GM21528 (cell line): ENCODE measurements at regions not wholly inside any gene's neighbourhood (a gene's known extent, or its start where the extent isn't known, plus 50 kb on each side); places are given as distances from the start of the nearest gene placed in this dataset.
"Not testable (repeated sequence)": the region's sequence is repeated elsewhere in the genome, so short reads cannot be mapped to it uniquely, and the experiment has no call there.

Experiments used
- ATAC-seq: cut with Tn5 transposase; IDR thresholded peaks from one replicate; pipeline ENCODE4 v1.9.1; 2021; ENCODE audit warnings: mild to moderate bottlenecking, moderate library complexity; ENCODE audit not compliant: unreplicated experiment, low FRiP score

GRCh38 chr4:154035341-154035740 is 246.5 kb upstream of the SFRP2 start:
- ATAC-seq: no peak

DNA sequence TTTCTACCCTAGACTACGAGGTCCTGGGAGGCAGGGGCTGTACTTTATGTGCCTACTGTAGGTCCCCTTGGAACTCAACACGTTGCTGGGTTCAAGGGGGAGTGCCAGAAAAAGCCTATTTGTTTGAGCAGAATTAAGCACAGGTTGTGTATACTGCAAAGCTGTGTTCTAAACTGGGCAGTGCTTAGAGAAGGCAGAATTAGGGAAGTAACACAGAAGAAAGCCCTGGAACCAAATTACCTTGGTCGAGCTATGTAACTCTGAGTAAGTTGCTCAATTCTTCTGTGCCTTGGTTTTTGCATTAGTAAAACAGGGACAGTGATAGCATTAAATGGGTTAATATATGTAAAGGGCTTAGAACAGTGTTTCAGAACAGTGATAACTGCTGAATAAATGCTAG is 245.0 kb upstream of the SFRP2 start:
- ATAC-seq: no peak

DNA sequence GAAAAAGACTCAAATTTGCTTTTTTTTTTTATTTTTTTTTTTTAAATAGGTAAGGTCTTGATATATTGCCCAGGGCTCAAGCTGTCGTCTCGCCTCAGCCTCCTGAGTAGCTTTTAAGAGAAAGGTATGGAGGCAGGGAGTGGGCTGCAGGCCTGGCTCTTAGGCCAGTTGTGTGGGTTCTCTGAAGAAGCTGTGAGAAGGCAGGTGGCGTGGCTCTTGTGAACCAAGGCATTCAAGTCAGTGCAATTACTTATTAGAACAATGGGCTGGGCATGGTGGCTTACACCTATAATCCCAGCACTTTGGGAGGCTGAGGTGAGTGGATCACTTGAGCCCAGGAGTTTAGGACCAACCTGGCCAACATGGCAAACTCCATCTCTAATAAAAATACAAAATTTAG is 244.0 kb upstream of the SFRP2 start:
- ATAC-seq: no peak

GRCh38 chr4:154030746-154031145 is 241.9 kb upstream of the SFRP2 start:
- ATAC-seq: no peak

DNA sequence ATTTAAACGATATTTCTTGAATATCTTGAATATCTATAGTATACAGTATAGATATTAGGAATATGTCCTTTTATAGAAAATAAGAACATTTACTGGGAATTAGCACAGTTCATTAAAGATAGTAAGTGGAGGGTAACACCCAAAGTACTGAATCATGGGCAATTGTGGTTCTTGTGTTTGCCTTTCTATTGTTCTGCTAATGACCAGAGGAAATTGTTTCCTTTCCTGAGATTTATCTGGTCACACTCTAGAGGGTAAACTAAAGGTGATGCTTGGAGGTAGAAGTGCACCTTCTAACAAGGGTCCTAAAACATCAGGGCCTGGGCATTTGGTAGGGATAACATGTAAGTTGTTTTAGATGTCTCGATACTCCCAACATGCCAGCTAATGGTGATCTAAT is 241.3 kb upstream of the SFRP2 start:
- ATAC-seq: no peak

DNA sequence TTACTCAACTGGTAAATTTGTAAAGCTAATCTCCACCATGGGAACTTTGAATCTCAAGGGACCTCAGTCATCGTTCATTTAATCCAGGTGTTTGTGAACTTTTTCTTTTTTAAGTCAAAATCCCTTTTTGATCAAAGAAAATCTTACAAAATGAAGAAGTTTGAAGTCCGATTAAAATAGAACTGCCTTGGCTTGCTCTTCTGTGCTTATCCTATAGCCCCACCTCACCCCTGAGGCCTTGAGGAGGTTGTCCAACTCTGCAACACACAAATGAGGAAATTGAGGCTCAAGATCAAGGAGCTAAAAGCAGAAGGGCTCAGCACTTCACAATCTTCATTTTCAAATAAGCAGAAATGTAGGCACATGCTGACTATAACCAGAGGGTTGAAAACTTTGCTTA is 240.3 kb upstream of the SFRP2 start:
- no peak for ATAC-seq

- ATAC-seq: no peak
These were observed 236.2 kb upstream of the SFRP2 start for GRCh38 chr4:154025110-154025509.

- no peak for ATAC-seq
These were observed 235.3 kb upstream of the SFRP2 start for GRCh38 chr4:154024097-154024694.

DNA sequence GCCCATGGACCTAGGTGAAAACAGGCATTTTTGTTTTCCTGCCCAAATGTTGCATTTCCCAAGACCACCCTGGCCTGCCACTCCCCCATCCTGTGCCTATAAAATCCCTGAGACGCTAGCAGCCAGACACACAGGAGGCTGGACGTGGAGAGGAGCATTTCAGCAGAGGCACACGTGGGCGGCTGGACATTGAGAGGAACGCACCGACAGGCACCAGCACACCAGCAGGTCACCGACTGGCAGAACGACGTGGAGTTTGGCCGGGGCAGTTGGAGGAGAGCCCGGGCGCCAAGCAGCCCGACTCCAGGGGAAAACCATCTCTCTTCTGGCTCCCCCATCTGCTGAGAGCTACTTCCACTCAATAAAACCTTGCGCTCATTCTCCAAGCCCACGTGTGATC is 234.8 kb upstream of the SFRP2 start:
- not testable (repeated sequence) for ATAC-seq

DNA sequence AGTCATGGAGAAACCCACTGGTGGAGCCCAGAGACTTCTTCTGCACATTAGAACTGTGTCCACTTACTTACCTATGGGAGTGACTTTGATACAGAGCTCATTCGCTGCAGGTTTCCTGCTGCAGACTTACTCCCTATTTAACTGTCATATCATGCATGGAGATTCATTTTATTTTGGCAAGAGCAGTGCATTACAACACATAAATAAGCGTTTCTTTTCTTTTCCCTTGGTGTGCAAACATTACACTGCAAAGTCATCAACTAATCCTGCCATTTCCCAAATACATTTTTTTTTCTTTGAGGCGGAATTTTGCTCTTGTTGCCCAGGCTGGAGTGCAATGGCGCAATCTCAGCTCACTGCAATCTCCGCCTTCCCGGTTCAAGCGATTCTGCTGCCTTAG is 230.9 kb upstream of the SFRP2 start:
- ATAC-seq: no peak

DNA sequence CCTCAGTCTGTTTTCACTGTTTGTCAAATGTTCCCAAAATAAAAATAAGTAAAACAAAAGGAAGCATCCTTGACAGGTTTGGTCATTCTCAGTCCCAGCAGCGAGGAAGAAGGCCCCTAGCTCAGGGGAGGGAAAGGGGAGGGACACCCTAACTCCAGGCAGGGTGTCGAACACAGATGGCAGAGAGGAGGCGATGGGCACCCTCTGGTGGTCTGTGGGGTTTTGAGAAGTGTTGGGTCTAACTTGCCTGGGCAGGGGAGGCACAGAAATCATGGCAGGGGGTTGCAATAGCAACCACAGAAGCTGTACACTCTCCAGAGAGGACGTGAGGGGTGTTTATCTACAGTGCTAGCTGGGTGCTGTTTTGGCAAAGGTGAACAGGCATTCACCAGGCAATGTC is 229.8 kb upstream of the SFRP2 start:
- no peak for ATAC-seq

DNA sequence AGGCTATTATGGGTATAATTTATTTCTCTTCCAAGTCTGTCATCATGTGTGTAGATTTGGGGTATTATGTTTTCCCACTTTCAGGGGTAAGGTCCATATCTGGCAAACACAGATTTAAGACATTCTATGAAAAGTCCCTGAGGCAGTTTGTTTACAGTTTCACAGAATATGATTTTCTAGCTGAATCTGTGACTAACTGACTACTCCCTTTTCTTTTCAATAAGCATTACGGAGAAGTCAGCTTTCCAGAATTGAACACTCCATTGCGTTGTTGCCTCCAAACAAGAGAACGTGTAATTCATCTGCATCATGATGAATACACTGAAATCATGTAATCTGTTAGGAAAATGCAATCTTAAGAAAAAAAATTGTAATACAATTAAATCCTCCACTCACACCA is 226.7 kb upstream of the SFRP2 start:
- no peak for ATAC-seq

- no peak for ATAC-seq
These were observed 225.8 kb upstream of the SFRP2 start for GRCh38 chr4:154014407-154015321.

GRCh38 chr4:154013576-154013975 is 224.7 kb upstream of the SFRP2 start:
- no peak for ATAC-seq

DNA sequence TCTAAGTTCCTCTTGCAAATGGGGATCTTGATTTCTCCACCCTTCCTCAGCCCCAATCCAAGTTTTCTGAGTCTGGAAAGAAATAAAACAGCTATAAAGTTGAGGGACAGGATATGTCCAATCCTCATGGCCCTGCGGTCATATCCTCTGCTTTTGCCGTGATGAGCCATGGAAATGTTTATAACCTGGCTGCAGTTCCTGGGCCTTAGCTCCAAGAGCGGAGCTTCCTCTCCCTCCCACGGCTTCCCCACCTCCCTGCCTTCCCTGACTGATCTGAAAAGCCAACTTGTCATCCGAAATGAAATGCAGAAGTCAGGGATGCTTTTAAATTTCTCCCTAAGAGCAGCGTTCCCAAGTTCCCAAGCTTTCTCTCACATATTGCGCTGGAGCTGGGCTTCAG is 221.5 kb upstream of the SFRP2 start:
- ATAC-seq: no peak

DNA sequence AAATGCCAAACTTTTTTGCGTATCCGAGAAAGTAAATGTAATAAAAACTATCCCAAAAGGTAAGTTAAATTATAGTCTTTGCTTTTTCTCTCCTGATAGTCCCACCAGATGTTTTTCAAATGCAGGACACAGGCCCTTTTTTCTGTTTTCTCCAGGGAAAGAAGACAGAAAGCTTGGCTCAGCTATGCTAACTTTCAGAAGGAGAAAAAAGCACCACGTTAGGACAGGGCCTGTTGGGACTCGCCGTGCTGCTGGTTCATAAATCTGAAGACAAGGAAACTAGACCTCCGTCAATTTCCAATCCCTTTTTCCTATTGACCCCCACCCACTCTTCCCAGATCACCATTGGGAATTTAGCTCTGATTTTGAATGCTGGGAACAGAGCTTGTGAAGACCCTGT is 220.9 kb upstream of the SFRP2 start:
- ATAC-seq: no peak

DNA sequence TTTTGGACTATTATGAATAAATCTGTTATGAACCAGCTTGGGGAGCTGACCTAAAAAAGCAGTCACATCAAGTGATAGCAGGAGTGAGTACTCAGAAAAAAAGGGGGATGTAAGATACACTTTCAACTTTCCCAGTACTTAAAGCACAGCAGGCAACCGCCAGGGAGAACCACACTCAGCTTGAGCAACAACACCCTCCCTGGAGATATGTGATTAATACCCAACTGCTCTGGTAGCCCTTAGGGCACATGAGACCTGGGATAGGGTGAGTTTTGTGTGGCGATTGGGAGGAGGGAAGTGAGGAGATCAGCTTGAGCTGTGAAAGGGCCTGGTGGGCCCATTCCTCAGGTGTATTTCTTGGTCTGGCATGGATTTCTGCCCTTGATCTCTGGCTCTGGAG is 220.3 kb upstream of the SFRP2 start:
- ATAC-seq: no peak

DNA sequence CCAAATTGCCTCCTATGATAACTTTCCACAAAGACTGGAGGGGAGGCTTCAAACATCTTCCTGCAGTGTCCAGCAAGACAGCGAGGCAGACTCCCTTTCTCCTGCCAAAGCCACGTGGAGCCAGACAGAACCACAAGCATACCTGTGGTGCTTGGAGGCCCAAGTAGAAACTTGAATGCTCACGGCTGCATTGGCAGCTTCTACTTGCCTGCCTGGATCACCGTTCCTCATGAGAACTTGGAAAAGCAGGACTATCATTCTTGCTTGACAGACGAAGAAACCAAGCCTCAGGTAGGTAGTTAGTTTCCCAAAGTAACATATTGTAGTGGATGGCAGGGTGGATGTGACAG is 216.3 kb upstream of the SFRP2 start:
- no peak for ATAC-seq

- ATAC-seq: no peak
These were observed 215.8 kb upstream of the SFRP2 start for GRCh38 chr4:154004507-154005170.

- ATAC-seq: no peak
These were observed 215.1 kb upstream of the SFRP2 start for GRCh38 chr4:154004016-154004415.

DNA sequence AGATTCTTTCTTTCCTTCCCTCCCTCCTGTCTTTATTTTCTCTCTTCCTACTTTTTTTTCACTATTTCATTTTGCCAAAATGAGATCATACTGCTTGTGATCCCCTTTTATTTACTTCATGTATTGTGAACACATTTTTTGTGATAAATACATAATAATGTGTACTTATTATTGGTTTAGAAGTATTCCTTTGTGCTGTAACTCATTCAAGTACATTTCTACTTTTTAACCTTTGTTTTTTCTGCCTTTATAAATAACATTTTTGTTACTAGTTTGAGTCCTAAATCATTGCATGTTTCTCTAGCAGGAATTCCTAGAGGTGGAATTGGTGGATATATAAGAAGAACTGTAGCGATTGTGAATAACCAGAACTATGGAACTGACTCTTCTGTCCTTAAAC is 214.5 kb upstream of the SFRP2 start:
- ATAC-seq: no peak

- ATAC-seq: no peak
These were observed 212.3 kb upstream of the SFRP2 start for GRCh38 chr4:154001193-154001592.
